GM19452 (cell line): ENCODE measurements at regions not wholly inside any gene's neighbourhood (a gene's known extent, or its start where the extent isn't known, plus 50 kb on each side); places are given as distances from the start of the nearest gene placed in this dataset.

Experiments used
- ATAC-seq: cut with Tn5 transposase; IDR thresholded peaks from one replicate; pipeline ENCODE4 v1.9.1; 2021; ENCODE audit not compliant: unreplicated experiment

GRCh38 chr4:81572402-81572801 lies 100.7 kb upstream of the RASGEF1B start:
- ATAC-seq: no peak

- no peak for ATAC-seq
Measured at GRCh38 chr4:81571105-81571504, 99.4 kb upstream of the RASGEF1B start.

- ATAC-seq: no peak
Measured at GRCh38 chr4:81566161-81566591, 94.5 kb upstream of the RASGEF1B start.

GRCh38 chr4:81565142-81565870 lies 93.6 kb upstream of the RASGEF1B start:
- ATAC-seq: no peak

DNA sequence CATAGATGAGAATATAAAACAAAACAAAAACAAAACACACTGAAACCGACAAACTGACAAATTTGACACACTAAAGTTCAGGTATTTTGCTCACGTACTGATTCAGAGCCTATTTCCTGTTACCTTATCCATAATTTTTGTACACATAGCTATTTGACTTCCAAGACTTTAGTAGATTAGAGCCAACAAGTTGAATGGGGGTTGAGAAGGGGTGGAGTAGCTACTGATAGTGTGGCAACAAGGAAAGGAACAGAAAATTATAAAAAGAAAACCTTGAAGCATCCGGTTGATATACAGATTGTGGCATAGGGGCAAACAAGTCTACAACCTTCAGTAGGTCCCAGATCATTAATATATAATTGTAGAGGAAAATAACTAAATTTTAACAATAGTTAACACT lies 92.3 kb upstream of the RASGEF1B start:
- no peak for ATAC-seq

DNA sequence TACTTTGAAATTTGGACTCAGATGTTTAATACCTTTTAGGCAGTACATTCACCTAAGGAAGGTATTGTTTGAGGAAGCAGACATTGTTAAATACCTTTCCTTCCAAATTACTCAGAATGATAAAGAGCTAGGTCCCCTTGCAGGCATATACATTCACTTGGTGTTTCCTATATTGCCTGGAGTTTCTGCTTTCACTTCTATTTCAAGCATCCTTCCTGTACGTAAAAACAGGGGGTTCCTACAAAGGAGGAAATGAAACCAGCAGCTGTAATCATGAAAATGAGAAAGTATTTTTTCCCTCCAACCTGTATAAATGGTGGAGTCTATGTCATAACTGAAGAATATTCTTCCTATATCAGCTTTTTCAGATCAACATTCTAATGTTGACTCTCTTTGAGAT lies 90.4 kb upstream of the RASGEF1B start:
- ATAC-seq: peak; percentile 96

DNA sequence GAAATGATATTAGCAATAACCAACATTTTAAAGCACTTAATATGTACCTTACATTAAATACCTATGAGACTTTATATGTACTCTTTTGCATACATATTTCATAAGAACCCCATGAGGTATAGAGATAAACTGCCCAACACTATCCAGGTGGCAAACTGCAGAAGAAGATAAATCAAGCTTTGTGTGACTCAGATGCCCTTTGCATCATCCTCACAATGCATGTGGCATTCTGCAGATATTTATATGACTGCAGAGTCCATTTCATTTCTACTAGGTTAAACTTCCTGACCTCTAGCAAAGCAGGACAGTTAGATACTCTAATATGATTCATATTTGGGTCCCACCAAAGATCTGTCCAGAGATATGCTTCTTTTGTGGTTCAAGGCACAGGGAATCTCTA lies 85.6 kb upstream of the RASGEF1B start:
- ATAC-seq: no peak

- no peak for ATAC-seq
Measured at GRCh38 chr4:81555489-81555888, 83.8 kb upstream of the RASGEF1B start.

- no peak for ATAC-seq
Measured at GRCh38 chr4:81552086-81552485, 80.4 kb upstream of the RASGEF1B start.

DNA sequence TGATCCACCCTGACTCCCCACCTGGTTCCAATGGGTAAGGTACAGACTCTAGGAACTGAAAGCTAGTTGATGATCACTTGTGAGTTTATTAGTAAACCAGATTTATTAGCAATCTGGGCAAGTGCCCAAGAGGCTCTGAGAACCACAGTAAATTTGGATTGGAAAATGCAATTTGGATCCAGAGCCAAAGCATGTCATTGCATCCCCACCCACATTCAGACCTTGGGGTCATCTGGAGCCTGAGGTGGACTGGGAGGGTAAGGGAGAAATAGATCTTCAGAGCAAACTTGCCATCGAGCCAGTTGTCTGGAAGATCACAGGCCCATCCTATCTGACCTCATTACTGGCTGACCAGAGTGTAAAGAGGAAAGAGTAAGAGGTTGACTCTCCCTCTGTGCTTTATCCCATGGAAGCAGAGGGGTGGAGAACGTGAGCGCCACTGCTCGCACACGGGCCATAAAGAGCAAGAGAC lies 78.7 kb upstream of the RASGEF1B start:
- ATAC-seq: no peak

DNA sequence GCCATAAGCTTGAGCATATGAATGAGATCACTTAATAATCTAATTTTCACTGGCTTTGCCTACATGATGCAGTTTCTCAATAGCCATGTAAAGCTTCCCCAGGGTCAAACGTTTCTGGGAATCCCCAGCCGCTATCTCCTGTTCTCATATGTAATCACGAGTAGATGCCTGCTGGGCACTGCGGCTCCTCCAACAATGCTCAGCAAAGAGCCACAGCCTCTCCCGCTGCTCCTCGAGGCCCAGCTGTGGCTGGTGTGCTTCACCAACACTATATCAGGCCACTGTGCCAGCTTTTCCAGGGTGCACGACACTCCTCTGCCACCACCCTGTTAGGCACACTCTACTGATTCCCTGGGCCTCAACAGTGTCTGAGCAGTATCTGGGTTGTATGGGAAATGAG lies 78.3 kb upstream of the RASGEF1B start:
- ATAC-seq: no peak

- ATAC-seq: no peak
Measured at GRCh38 chr4:81546777-81547176, 75.1 kb upstream of the RASGEF1B start.

DNA sequence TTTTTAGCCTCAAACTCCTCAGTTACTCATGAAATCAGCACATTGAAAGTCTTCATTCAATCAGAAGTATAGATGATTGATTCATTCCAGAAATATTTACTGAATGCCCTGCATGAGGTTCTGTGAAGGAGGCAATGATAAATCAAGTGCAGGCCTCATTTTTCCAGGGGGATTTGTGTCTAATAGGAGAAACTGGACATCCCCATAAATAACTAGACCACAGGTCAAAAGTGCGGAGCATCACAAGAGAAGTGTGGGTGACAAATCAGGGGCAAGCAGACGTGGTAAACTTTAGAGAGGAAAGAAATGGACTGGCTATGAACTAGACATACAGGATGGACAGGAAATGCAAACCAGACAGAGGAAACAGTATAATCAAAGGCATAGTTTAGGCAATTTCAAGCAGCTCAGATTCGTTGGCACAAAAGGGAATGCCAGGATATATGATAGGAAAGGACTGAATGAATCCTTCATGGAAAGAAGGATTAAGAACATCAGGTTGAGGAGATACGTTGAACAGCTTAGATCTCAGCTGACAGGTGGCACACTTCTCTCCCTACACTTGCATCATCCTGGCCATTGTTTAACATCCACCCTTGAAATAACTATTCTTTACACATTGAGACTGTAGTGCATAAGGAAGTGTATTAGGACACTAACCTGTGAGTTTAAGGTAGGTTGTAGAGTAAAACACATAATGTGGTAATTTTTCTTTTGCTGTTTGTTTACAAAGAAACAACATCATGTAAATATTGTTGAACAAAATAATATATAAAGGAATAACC lies 69.6 kb upstream of the RASGEF1B start:
- ATAC-seq: no peak

DNA sequence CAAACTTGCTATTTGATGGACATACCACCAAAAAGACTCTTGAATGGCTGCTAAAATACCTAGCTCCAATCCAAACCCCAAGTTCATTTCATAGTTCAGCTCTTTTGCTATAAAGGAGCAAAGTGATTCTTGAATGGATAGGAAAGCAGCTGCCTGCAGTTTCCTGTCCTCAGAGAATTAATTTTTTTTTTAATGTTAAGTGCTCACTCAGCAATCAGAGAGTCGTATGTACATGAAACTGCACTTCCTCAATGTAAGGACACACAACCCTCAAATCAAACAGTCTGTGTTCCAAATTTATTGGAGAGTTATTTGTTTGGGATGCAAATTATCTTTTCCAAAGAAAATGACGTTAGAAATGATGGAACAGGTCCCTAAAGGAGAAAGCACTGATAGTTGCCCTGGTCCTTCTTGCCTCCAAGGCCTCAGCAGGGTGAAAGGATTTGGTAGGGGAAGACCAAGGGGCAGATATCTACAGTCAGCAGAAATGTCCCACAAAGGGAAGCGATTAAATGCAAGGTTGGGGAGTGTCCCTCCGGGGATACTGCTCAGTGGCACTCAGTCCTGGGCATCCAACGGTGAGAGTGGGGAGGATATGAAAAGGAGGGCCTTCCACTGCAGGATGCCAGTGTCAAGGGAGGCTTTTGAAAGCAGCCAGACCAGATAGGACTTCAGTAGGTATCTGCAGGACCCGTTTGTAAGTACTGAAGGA lies 67.2 kb upstream of the RASGEF1B start:
- no peak for ATAC-seq

DNA sequence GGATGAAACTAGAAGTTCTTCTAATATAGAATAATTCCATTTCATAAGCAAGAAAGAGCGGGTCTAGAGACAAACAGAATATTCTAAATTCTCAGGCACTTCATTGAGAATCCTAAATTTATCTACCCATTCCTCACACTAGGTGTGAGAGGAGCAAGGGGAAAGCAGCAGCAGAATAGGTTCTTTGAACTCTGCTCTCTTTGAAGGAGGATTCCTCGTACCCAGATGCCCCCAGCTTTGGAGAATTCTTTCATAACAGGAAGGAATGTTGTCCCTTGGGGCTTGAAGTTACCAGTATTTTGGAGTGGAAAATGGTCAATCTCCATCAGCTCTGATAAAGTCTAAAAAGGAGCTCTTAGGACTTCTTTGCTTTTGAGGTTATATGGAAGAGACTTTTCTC lies 59.7 kb upstream of the RASGEF1B start:
- no peak for ATAC-seq

- ATAC-seq: no peak
Measured at GRCh38 chr4:81528979-81529378, 57.3 kb upstream of the RASGEF1B start.

GRCh38 chr4:81528200-81528599 lies 56.5 kb upstream of the RASGEF1B start:
- ATAC-seq: no peak

GRCh38 chr4:81527709-81528108 lies 56.0 kb upstream of the RASGEF1B start:
- no peak for ATAC-seq

GRCh38 chr4:81527115-81527514 lies 55.4 kb upstream of the RASGEF1B start:
- ATAC-seq: no peak

GRCh38 chr4:81526706-81527105 lies 55.0 kb upstream of the RASGEF1B start:
- no peak for ATAC-seq

DNA sequence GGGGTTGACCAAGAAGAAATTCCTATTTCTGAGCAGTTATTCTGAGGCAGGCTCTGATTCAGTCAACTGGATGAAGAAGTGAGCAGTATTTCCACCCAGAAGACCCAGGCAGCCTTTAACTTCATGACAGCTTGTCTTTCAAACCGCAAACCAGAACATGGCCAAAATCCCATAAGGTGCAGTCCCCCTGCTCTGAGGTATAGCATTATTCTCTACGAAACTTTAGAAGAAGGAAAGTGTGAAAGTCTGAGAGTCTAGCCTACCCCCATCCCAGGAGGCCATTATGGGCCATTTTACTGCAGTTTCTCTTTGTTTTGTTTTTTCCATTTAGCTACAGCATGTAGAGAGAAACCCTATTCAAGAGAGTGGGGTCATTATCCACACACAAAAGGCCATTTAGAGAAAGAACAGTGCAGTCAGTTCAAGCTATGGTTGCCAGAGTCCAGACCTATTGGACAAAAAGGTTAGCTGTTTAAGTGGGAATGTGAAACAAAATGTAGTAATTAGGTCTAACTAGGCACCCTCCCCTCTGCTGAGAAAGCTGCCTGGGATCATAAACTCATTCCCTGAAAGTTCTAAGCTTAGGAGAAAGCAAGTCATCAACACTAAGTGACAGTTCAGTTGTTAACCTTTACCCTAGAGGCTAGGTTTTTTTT lies 52.1 kb upstream of the RASGEF1B start:
- peak; percentile 65 for ATAC-seq
